Smooth muscle cell (in vitro differentiated cells): ENCODE measurements at regions not wholly inside any gene's neighbourhood (a gene's known extent, or its start where the extent isn't known, plus 50 kb on each side); places are given as distances from the start of the nearest gene placed in this dataset.

ENCODE experiments used
- DNase-seq: peaks from one replicate; lab custom pipeline; 2025; ENCODE audit not compliant: unreplicated experiment; lab: John Stamatoyannopoulos, UW
- H2AFZ ChIP-seq: fragments of 200-600 bp; sonication (generic); 2 replicates; pipeline ENCODE4 v1.6.0; 2016; ENCODE audit warnings: antibody characterized with exemption, low read depth, mild to moderate bottlenecking
- H3F3A ChIP-seq: fragments of 200-600 bp; sonication (generic); 2 replicates; pipeline ENCODE4 v1.6.0; 2017; ENCODE audit warnings: antibody characterized with exemption, low read depth
- H3K27ac ChIP-seq: fragments of 200-600 bp; sonication (generic); 2 replicates; pipeline ENCODE4 v1.5.1; 2016; ENCODE audit warnings: low read depth, mild to moderate bottlenecking
- H3K27me3 ChIP-seq: fragments of 200-600 bp; sonication (generic); 2 replicates; pipeline ENCODE4 v1.6.1; 2016; ENCODE audit warnings: low read depth, mild to moderate bottlenecking
- H3K36me3 ChIP-seq: fragments of 200-600 bp; sonication (generic); 2 replicates; pipeline ENCODE4 v1.5.1; 2016; ENCODE audit warnings: low read depth
- H3K4me1 ChIP-seq: fragments of 200-600 bp; sonication (generic); 2 replicates; pipeline ENCODE4 v1.5.1; 2016; ENCODE audit warnings: low read depth
- H3K4me2 ChIP-seq: fragments of 200-600 bp; sonication (generic); 2 replicates; pipeline ENCODE4 v1.6.0; 2016; ENCODE audit warnings: mild to moderate bottlenecking
- H3K4me3 ChIP-seq: fragments of 200-600 bp; sonication (generic); 2 replicates; pipeline ENCODE4 v1.5.1; 2016; ENCODE audit warnings: mild to moderate bottlenecking
- H3K79me2 ChIP-seq: fragments of 200-600 bp; sonication (generic); 2 replicates; pipeline ENCODE4 v1.6.0; 2016; ENCODE audit warnings: low read depth, mild to moderate bottlenecking
- H3K9ac ChIP-seq: fragments of 200-600 bp; sonication (generic); 2 replicates; pipeline ENCODE4 v1.6.0; 2016; ENCODE audit warnings: low read depth
- H3K9me3 ChIP-seq: fragments of 200-600 bp; sonication (generic); replicated peaks from 2 replicates; pipeline ENCODE4 v1.5.1; 2016; ENCODE audit warnings: low read depth
- H4K20me1 ChIP-seq: fragments of 200-600 bp; sonication (generic); 2 replicates; pipeline ENCODE4 v1.6.0; 2016; ENCODE audit warnings: low read depth
- WGBS: methylation state at CpG from one replicate; pipeline ENCODE4 v1.1.7; 2016; ENCODE audit warnings: low lambda C conversion rate; 5-methylcytosine and 5-hydroxymethylcytosine counted together
- TF ChIP-seq, protein P1 (sequence below): fragments of 200-600 bp; sonication (generic); IDR thresholded peaks from 2 replicates; pipeline ENCODE4 v1.5.1; 2017; ENCODE audit warnings: borderline replicate concordance, mild to moderate bottlenecking, antibody characterized with exemption; ENCODE audit not compliant: insufficient read depth, poor library complexity, severe bottlenecking

DNA sequence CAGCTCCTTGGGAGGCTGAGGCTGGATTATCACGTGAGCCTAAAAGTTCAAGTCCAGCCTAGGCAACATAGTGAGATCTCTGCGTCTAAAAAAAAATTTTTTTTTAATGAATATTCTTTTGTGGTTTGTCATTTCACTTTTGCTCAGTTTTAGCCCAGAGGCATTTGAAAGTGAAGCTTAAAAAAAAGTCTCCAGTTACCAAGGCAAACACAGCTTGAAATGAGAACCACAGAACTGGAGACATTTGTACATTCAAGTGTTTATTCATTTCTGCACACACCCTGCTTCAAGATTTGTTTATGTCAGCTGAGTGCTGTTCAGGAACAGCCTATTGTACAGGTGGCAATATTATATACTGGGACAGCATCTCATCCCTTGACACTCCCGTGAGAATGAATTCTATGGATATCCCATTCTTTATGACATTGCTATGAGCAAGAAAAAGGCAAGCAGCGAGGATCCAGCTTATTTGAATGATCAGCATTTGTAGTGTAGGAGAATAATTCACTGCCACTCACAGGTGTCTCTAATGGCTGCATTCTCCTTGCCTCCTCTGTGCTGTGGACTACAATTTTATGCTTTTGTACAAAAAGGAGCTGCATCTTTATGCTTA lies 444.8 kb upstream of the GRM7 start:
- no peaks in the 10 kb centered on the region for H3K4me1 ChIP-seq
- DNase-seq, result no peak
- H3F3A ChIP-seq, result no peaks in the 10 kb centered on the region
- H3K9ac ChIP-seq, result no peak overlapping the region
- H3K4me2 ChIP-seq, result no peak overlapping the region
- 84% methylated on average over 4 of the region's 4 CpGs for WGBS
- H3K27me3 ChIP-seq, result no peaks in the 10 kb centered on the region
- TF ChIP-seq, protein P1, sequence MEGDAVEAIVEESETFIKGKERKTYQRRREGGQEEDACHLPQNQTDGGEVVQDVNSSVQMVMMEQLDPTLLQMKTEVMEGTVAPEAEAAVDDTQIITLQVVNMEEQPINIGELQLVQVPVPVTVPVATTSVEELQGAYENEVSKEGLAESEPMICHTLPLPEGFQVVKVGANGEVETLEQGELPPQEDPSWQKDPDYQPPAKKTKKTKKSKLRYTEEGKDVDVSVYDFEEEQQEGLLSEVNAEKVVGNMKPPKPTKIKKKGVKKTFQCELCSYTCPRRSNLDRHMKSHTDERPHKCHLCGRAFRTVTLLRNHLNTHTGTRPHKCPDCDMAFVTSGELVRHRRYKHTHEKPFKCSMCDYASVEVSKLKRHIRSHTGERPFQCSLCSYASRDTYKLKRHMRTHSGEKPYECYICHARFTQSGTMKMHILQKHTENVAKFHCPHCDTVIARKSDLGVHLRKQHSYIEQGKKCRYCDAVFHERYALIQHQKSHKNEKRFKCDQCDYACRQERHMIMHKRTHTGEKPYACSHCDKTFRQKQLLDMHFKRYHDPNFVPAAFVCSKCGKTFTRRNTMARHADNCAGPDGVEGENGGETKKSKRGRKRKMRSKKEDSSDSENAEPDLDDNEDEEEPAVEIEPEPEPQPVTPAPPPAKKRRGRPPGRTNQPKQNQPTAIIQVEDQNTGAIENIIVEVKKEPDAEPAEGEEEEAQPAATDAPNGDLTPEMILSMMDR, result no peak
- H3K79me2 ChIP-seq, result no peaks in the 10 kb centered on the region
- H3K4me3 ChIP-seq, result no peak overlapping the region
- H4K20me1 ChIP-seq, result no peaks in the 10 kb centered on the region
- H3K36me3 ChIP-seq, result no peaks in the 10 kb centered on the region
- no peak overlapping the region for H2AFZ ChIP-seq
- H3K27ac ChIP-seq, result no peak overlapping the region
- H3K9me3 ChIP-seq, result no peaks in the 10 kb centered on the region

DNA sequence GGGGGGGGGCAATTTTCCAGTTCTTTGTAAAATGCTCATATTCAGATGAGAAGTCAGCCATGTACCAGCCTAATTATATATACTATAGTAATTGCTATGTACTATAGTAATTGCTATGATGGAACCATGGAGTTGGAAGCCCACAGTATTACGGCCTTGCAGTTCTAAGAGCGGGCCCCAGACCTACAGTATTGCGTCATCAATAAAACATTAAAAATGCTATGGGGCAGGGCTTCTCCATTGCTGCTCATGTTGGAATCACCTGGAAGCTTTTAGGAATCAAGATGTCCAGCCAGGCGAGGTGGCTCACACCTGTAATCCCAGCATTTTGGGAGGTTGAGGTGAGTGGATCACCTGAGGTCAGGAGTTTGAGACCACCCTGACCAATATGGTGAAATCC lies 443.7 kb upstream of the GRM7 start:
- H3K4me2 ChIP-seq, result no peak overlapping the region
- no peaks in the 10 kb centered on the region for H3K36me3 ChIP-seq
- TF ChIP-seq, protein P1, result no peak
- H3K9ac ChIP-seq, result no peak overlapping the region
- no peaks in the 10 kb centered on the region for H3K79me2 ChIP-seq
- H3F3A ChIP-seq, result no peaks in the 10 kb centered on the region
- no peak for DNase-seq
- no peak overlapping the region for H3K4me3 ChIP-seq
- no peak overlapping the region for H3K27ac ChIP-seq
- no peaks in the 10 kb centered on the region for H3K27me3 ChIP-seq
- 68% methylated on average over 4 of the region's 4 CpGs for WGBS
- H3K4me1 ChIP-seq, result no peaks in the 10 kb centered on the region
- no peak overlapping the region for H2AFZ ChIP-seq
- H4K20me1 ChIP-seq, result no peaks in the 10 kb centered on the region
- H3K9me3 ChIP-seq, result no peaks in the 10 kb centered on the region

DNA sequence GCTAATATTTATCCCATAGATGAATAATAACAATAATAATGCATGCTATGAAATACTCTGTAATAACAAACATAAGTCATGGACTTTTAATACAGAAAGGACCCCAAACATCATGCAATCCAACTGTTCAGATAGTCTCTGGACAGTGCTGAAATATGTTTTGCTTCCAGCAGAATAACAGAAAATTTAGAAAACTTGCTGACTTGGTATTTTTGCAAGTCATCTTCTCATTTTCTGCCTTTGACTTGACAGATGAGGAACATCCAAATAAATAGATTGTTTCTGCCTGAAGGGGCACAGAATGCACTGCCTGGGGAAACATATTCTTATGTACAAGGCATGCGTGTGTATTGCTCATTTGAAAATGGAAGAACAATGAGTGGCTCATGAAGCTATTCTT lies 442.4 kb upstream of the GRM7 start:
- no peak overlapping the region for H2AFZ ChIP-seq
- no peaks in the 10 kb centered on the region for H3K4me1 ChIP-seq
- no peak overlapping the region for H3K4me3 ChIP-seq
- H3K9ac ChIP-seq, result no peak overlapping the region
- TF ChIP-seq, protein P1, result no peak
- H3K4me2 ChIP-seq, result no peak overlapping the region
- H3K27me3 ChIP-seq, result no peaks in the 10 kb centered on the region
- no peaks in the 10 kb centered on the region for H3F3A ChIP-seq
- no peaks in the 10 kb centered on the region for H3K79me2 ChIP-seq
- H3K27ac ChIP-seq, result no peak overlapping the region
- DNase-seq, result no peak
- 94% methylated on average over 1 of the region's 1 CpG for WGBS
- no peaks in the 10 kb centered on the region for H3K9me3 ChIP-seq
- no peaks in the 10 kb centered on the region for H4K20me1 ChIP-seq
- H3K36me3 ChIP-seq, result no peaks in the 10 kb centered on the region

- no peaks in the 10 kb centered on the region for H3K27me3 ChIP-seq
- H3K9me3 ChIP-seq, result no peaks in the 10 kb centered on the region
- no peaks in the 10 kb centered on the region for H3F3A ChIP-seq
- TF ChIP-seq, protein P1, result no peak
- no peaks in the 10 kb centered on the region for H3K36me3 ChIP-seq
- no peaks in the 10 kb centered on the region for H4K20me1 ChIP-seq
- 79% methylated on average over 4 of the region's 4 CpGs for WGBS
- no peaks in the 10 kb centered on the region for H3K4me1 ChIP-seq
- no peak overlapping the region for H3K4me3 ChIP-seq
- no peak overlapping the region for H3K9ac ChIP-seq
- no peak overlapping the region for H3K27ac ChIP-seq
- H2AFZ ChIP-seq, result no peak overlapping the region
- H3K79me2 ChIP-seq, result no peaks in the 10 kb centered on the region
- no peak overlapping the region for H3K4me2 ChIP-seq
- no peak for DNase-seq
These were observed 439.1 kb upstream of the GRM7 start for GRCh38 chr3:6421666-6422445.
